H9 (cell line): ENCODE measurements at regions not wholly inside any gene's neighbourhood (a gene's known extent, or its start where the extent isn't known, plus 50 kb on each side); places are given as distances from the start of the nearest gene placed in this dataset.

Experiments used
- DNase-seq: peaks from one replicate; pipeline ENCODE4 v3.0.0-alpha.2; 2017
- H2AFZ ChIP-seq: one replicate; pipeline ENCODE4 v1.6.1; 2013; ENCODE audit warnings: mild to moderate bottlenecking, low read length, control low read depth, moderate library complexity
- H2AK5ac ChIP-seq: 2 replicates; pipeline ENCODE4 v1.6.1; 2013; ENCODE audit warnings: low read length, control low read depth, mixed read lengths; ENCODE audit not compliant: insufficient read length
- H2BK120ac ChIP-seq: one replicate; pipeline ENCODE4 v1.6.1; 2013; ENCODE audit warnings: low read depth, mild to moderate bottlenecking, low read length, control low read depth, inconsistent platforms; ENCODE audit not compliant: poor library complexity, severe bottlenecking
- H2BK12ac ChIP-seq: 2 replicates; pipeline ENCODE4 v1.6.1; 2013; ENCODE audit warnings: low read length, control low read depth, mixed read lengths, low read depth; ENCODE audit not compliant: insufficient read length
- H2BK15ac ChIP-seq: 2 replicates; pipeline ENCODE4 v1.6.1; 2013; ENCODE audit warnings: low read depth, low read length, control low read depth
- H2BK20ac ChIP-seq: one replicate; pipeline ENCODE4 v1.6.1; 2013; ENCODE audit warnings: low read depth, mild to moderate bottlenecking, low read length, control low read depth, inconsistent platforms; ENCODE audit not compliant: poor library complexity, severe bottlenecking
- H2BK5ac ChIP-seq: 2 replicates; pipeline ENCODE4 v1.6.1; 2013; ENCODE audit warnings: low read length, control low read depth, mixed read lengths; ENCODE audit not compliant: insufficient read length
- H3K14ac ChIP-seq: 2 replicates; pipeline ENCODE4 v1.6.1; 2013; ENCODE audit warnings: low read length, control low read depth; ENCODE audit not compliant: insufficient read depth
- H3K18ac ChIP-seq: 2 replicates; pipeline ENCODE4 v1.6.1; 2013; ENCODE audit warnings: low read depth, mild to moderate bottlenecking, mixed read lengths, low read length, control low read depth; ENCODE audit not compliant: insufficient read length
- H3K23ac ChIP-seq: 2 replicates; pipeline ENCODE4 v1.6.1; 2013; ENCODE audit warnings: low read length, control low read depth, mixed read lengths, low read depth; ENCODE audit not compliant: insufficient read length
- H3K23me2 ChIP-seq: 2 replicates; pipeline ENCODE4 v1.6.1; 2013; ENCODE audit warnings: low read depth, mild to moderate bottlenecking, mixed read lengths, low read length, control low read depth; ENCODE audit not compliant: insufficient read length, poor library complexity, severe bottlenecking
- H3K27ac ChIP-seq: 2 replicates; pipeline ENCODE4 v1.5.1; 2013; ENCODE audit warnings: low read length, control low read depth, mixed read lengths, low read depth; ENCODE audit not compliant: insufficient read length
- H3K27me3 ChIP-seq: 2 replicates; pipeline ENCODE4 v1.6.1; 2013; ENCODE audit warnings: low read length, control low read depth, inconsistent platforms; ENCODE audit not compliant: insufficient read depth
- H3K4ac ChIP-seq: 2 replicates; pipeline ENCODE4 v1.6.1; 2013; ENCODE audit warnings: low read depth, mild to moderate bottlenecking, control low read depth, inconsistent platforms, low read length, moderate library complexity
- H3K4me1 ChIP-seq: 2 replicates; pipeline ENCODE4 v1.6.1; 2013; ENCODE audit warnings: low read length, control low read depth, inconsistent platforms; ENCODE audit not compliant: insufficient read depth
- H3K4me2 ChIP-seq: 2 replicates; pipeline ENCODE4 v1.6.1; 2013; ENCODE audit warnings: low read length, control low read depth, mixed read lengths; ENCODE audit not compliant: insufficient read length, insufficient read depth
- H3K56ac ChIP-seq: 2 replicates; pipeline ENCODE4 v1.6.1; 2013; ENCODE audit warnings: low read depth, mild to moderate bottlenecking, mixed read lengths, low read length, control low read depth; ENCODE audit not compliant: insufficient read length
- H3K79me1 ChIP-seq: 2 replicates; pipeline ENCODE4 v1.6.1; 2013; ENCODE audit warnings: low read depth, mild to moderate bottlenecking, moderate library complexity, low read length, control low read depth, inconsistent platforms; ENCODE audit not compliant: insufficient read depth, poor library complexity, severe bottlenecking
- H3K79me2 ChIP-seq: 2 replicates; pipeline ENCODE4 v1.6.1; 2013; ENCODE audit warnings: low read length, control low read depth, inconsistent platforms; ENCODE audit not compliant: insufficient read depth
- H3K9ac ChIP-seq: 2 replicates; pipeline ENCODE4 v1.6.1; 2013; ENCODE audit warnings: low read length, control low read depth, mixed read lengths; ENCODE audit not compliant: insufficient read length; ENCODE audit errors: extremely low read depth
- H3K9me3 ChIP-seq: one replicate; pipeline ENCODE4 v1.6.1; 2013; ENCODE audit warnings: low read depth, low read length, inconsistent platforms; ENCODE audit not compliant: control insufficient read depth
- H3T11ph ChIP-seq: one replicate; pipeline ENCODE4 v1.6.1; 2013; ENCODE audit warnings: mild to moderate bottlenecking, low read length, control low read depth, inconsistent platforms
- H4K20me1 ChIP-seq: one replicate; pipeline ENCODE4 v1.6.1; 2013; ENCODE audit not compliant: control insufficient read depth, insufficient read length, insufficient read depth
- H4K5ac ChIP-seq: 2 replicates; pipeline ENCODE4 v1.6.1; 2013; ENCODE audit warnings: low read depth, mild to moderate bottlenecking, mixed read lengths, low read length, control low read depth; ENCODE audit not compliant: insufficient read length
- H4K8ac ChIP-seq: replicated peaks from 2 replicates; pipeline ENCODE4 v1.6.1; 2013; ENCODE audit warnings: low read length, control low read depth, mixed read lengths, low read depth; ENCODE audit not compliant: insufficient read length
- H4K91ac ChIP-seq: 2 replicates; pipeline ENCODE4 v1.6.1; 2013; ENCODE audit warnings: low read depth, mild to moderate bottlenecking, moderate library complexity, mixed read lengths, low read length, control low read depth; ENCODE audit not compliant: insufficient read length
- H3K27ac Mint-ChIP-seq, 3 experiments: 2 replicates in 2 of 3; 3 replicates in 1 of 3; pipeline ENCODE4 v1.8.0; 2020 to 2021; ENCODE audit warnings: mixed read lengths in 3 of 3, mild to moderate bottlenecking in 1 of 3, moderate library complexity in 1 of 3
- H3K27me3 Mint-ChIP-seq: 2 replicates; pipeline ENCODE4 v1.8.0; 2021; ENCODE audit warnings: low read depth, mild to moderate bottlenecking, moderate library complexity, mixed read lengths
- H3K36me3 Mint-ChIP-seq, 3 experiments: 2 replicates in 2 of 3; 3 replicates in 1 of 3; pipeline ENCODE4 v1.8.0; 2020 to 2021; ENCODE audit warnings: low read depth in 3 of 3, mixed read lengths in 3 of 3; ENCODE audit not compliant: insufficient read depth in 1 of 3
- H3K4me1 Mint-ChIP-seq, 2 experiments: 2 replicates each; pipeline ENCODE4 v1.8.0; 2020; ENCODE audit warnings: mixed read lengths in 2 of 2
- H3K4me3 Mint-ChIP-seq, 2 experiments: 2 replicates in 1 of 2; 3 replicates in 1 of 2; pipeline ENCODE4 v1.8.0; 2020 to 2021; ENCODE audit warnings: mild to moderate bottlenecking in 2 of 2, mixed read lengths in 2 of 2, moderate library complexity in 1 of 2
- H3K9me3 Mint-ChIP-seq, 2 experiments: 2 replicates in 1 of 2; 3 replicates in 1 of 2; pipeline ENCODE4 v1.8.0; 2020; ENCODE audit warnings: mild to moderate bottlenecking in 2 of 2, mixed read lengths in 2 of 2, moderate library complexity in 1 of 2
- WGBS: extraction: QIAGEN DNeasy Blood & Tissue Kit; methylation state at CpG from one replicate; pipeline ENCODE4 v1.1.7; 2013; ENCODE audit warnings: missing lambda C conversion rate, low lambda C conversion rate, mixed read lengths; ENCODE audit not compliant: insufficient read length; ENCODE audit errors: extremely low coverage; 5-methylcytosine and 5-hydroxymethylcytosine counted together
- TF ChIP-seq, protein P1 (sequence below): fragments of 200-600 bp; sonication (generic); conservative IDR thresholded peaks from 3 replicates; pipeline ENCODE4 v1.8.0; 2021; ENCODE audit warnings: antibody characterized with exemption, mild to moderate bottlenecking

GRCh38 chr7:115638853-115639252, 391.7 kb downstream of the TFEC start:
- H3K79me2 ChIP-seq = no peaks in the 10 kb centered on the region
- no peak overlapping the region for H2BK120ac ChIP-seq
- no CpG with 5 or more reads among the region's 4 CpGs for WGBS
- no peak overlapping the region for H3K23ac ChIP-seq
- no peaks in the 10 kb centered on the region for H3K27me3 ChIP-seq
- no peak overlapping the region for H3K18ac ChIP-seq
- no peaks in the 10 kb centered on the region for H3K4me1 ChIP-seq
- H3T11ph ChIP-seq = no peak overlapping the region
- no peaks in the 10 kb centered on the region for H3K9me3 ChIP-seq
- no peak overlapping the region for H4K5ac ChIP-seq
- no peak for DNase-seq
- Mint-ChIP-seq H3K9me3 (peaks cover 3 to 7% of the 10 kb centered on the region in 2 experiments; a peak in 3 of 5 replicates), H3K36me3 (peaks cover 0 to 6% (median 0%) of the 10 kb centered on the region in 3 experiments; a peak in 2 of 7 replicates), H3K4me1 (peaks cover 8% of the 10 kb centered on the region in 2 experiments), H3K27me3 (no peaks in the 10 kb centered on the region), H3K27ac (no peak overlapping the region), H3K4me3 (no peak overlapping the region)
- no peaks in the 10 kb centered on the region for H3K23me2 ChIP-seq
- H3K56ac ChIP-seq = no peak overlapping the region
- no peak overlapping the region for H4K8ac ChIP-seq
- H2BK12ac ChIP-seq = no peak overlapping the region
- no peak overlapping the region for H2BK5ac ChIP-seq
- H3K79me1 ChIP-seq = no peaks in the 10 kb centered on the region
- no peak overlapping the region for H3K4ac ChIP-seq
- H4K91ac ChIP-seq = no peak overlapping the region
- H2BK20ac ChIP-seq = no peak overlapping the region
- no peak overlapping the region for H3K14ac ChIP-seq
- H4K20me1 ChIP-seq = no peaks in the 10 kb centered on the region
- TF ChIP-seq, protein P1, sequence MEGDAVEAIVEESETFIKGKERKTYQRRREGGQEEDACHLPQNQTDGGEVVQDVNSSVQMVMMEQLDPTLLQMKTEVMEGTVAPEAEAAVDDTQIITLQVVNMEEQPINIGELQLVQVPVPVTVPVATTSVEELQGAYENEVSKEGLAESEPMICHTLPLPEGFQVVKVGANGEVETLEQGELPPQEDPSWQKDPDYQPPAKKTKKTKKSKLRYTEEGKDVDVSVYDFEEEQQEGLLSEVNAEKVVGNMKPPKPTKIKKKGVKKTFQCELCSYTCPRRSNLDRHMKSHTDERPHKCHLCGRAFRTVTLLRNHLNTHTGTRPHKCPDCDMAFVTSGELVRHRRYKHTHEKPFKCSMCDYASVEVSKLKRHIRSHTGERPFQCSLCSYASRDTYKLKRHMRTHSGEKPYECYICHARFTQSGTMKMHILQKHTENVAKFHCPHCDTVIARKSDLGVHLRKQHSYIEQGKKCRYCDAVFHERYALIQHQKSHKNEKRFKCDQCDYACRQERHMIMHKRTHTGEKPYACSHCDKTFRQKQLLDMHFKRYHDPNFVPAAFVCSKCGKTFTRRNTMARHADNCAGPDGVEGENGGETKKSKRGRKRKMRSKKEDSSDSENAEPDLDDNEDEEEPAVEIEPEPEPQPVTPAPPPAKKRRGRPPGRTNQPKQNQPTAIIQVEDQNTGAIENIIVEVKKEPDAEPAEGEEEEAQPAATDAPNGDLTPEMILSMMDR = no peak
- no peak overlapping the region for H3K9ac ChIP-seq
- no peak overlapping the region for H3K4me2 ChIP-seq
- H2AFZ ChIP-seq = no peak overlapping the region
- no peak overlapping the region for H3K27ac ChIP-seq
- no peak overlapping the region for H2BK15ac ChIP-seq
- H2AK5ac ChIP-seq = no peak overlapping the region
